GM12892 (cell line): ENCODE measurements at regions not wholly inside any gene's neighbourhood (a gene's known extent, or its start where the extent isn't known, plus 50 kb on each side); places are given as distances from the start of the nearest gene placed in this dataset.
"Not testable (repeated sequence)": the region's sequence is repeated elsewhere in the genome, so short reads cannot be mapped to it uniquely, and the experiment has no call there.

ENCODE experiments used
- DNase-seq: peaks from one replicate; pipeline ENCODE4 v3.0.0; 2011; ENCODE audit not compliant: insufficient read length
- FAIRE-seq: peaks from 2 replicates; lab custom pipeline; 2011; peaks lifted over from hg19 to GRCh38; lab: Jason Lieb, UNC
- POLR2A ChIP-seq: IDR thresholded peaks from 2 replicates; pipeline ENCODE4 v1.6.1; 2011; ENCODE audit warnings: low read depth, low read length, control low read depth
- POLR2AphosphoS5 ChIP-seq: IDR thresholded peaks from 2 replicates; pipeline ENCODE4 v1.6.1; 2011; ENCODE audit warnings: low read depth, low read length, control low read depth
- TAF1 ChIP-seq: IDR thresholded peaks from 2 replicates; pipeline ENCODE4 v1.6.1; 2011; ENCODE audit warnings: low read depth, mild to moderate bottlenecking, control low read depth, low read length, borderline replicate concordance

DNA sequence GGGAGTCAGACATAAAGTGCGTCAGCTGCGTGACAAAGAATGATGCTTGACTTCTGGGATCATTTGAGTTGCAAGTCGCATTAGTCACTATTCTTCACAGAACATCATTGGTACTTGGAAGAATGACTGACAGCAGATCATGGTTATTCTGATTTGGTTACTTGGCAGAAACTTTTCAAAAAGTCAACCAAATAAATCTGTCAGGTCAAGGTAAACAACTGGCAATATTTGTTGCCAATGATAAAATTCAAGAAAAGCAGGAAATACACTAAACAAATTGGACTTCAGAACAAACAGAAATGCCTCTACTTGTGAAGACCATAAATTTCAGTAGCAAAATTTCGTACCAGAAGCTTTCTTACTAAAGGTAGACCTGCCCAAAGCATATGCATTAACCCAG, 221.6 kb downstream of the TFAP2A start:
- no peak for FAIRE-seq
- TF ChIP-seq TAF1 (no peak), POLR2A (no peak), POLR2AphosphoS5 (no peak)
- DNase-seq, result no peak

DNA sequence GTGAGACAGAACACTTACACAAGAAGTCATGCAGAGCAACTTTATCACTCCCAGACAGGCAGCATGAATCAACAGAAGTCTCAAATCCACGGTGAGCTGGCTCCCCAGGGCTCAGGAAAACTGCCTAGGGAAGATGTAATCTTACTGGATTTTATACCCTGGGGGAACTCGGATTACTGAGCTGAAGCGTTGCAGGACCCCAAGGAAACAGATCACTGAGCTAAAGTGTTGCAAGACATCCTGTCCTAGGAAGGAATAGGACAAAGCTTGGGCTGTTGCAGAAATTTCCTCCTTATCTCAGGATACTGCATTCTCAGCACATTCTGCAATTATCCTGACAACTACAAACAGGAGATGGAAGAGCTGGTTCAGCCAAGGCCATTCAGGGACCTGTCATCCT, 224.8 kb downstream of the TFAP2A start:
- no peak for FAIRE-seq
- TF ChIP-seq POLR2AphosphoS5 (no peak), POLR2A (no peak), TAF1 (no peak)
- no peak for DNase-seq

DNA sequence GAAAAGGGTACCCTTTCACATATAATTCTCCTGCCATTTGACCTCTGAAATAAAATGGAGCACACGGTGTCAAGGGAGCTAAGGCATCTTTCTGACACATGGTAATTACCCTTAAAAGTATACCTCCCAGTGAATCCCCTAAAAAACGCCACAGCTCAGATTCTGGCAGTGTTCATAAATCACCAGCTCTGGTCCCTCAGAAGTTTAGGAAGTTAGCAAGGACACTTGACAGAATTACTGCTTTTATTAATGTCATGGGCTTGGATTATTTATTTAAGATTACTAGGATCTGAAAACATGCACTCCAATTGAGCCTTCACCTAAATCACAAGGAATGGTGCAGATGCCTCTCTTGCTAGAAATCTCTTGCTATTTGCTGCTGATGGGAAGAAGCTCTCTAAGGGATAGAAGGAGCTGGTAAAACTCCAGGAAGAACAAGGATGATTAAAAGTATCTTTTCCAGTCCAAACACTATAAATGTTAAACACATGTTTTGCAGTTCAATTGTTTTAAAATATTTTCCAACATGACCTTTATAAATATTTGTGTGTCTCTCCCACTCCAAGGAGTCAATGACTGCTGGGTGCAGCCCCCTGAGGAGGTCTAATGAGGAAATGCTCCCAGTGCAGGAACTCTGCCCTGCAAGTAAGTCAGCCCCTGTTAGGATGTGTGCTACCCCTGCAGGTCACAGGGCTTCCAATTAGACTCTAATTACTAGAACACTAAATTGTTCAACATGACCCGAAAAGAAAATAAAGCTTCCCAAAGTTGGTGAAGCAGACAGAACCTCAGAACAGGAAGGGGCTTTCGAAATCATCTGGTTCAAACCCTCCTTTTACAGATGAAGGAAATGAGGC, 230.3 kb downstream of the TFAP2A start:
- no peak for TF ChIP-seq POLR2A
- no peak for TF ChIP-seq TAF1
- no peak for TF ChIP-seq POLR2AphosphoS5
- FAIRE-seq (no peak), DNase-seq (no peak)

DNA sequence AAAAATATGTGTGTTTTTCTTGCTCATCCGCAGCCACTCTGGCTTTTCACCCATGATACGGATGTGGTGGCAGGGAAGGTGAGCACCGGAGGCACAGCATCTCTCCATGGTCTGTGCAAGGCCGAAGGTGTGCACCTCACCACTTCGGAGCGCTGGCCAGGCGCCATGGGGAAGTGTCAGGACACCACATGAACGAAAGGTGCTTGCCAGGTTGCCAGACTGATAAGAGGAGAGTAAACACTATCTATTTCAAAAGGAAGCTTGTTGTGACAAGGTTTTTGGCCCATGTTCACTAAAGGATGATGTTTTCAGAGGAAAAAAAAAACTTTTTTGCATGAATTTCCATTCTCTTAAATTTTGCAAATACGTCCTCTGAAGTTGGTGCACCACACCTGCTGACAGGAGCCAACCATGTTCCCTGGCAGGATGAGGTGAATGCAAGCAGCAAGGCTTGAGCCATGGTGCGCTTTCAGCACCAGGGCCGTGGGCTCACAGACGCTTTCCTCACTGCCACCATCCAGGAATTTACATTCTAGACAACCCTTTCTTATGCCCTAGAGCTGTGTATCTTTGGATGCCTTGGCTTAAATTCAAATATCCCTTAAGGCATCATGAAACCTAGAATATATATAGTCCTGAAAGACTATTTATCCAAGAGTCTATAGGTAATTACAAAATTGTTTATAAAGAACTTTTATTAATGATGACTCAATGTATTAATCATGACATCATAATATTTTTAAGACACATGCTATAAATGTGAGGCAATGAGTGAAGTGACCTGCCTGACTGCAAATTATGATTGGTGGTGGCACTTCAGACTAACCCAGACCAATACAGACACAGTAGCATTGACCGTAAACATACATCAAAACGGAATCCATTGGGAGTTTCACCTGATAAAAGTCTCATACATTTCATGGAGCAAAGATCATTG, 234.5 kb downstream of the TFAP2A start:
- FAIRE-seq (no peak), DNase-seq (no peak)
- TF ChIP-seq POLR2A, result no peak
- no peak for TF ChIP-seq TAF1
- TF ChIP-seq POLR2AphosphoS5, result no peak

DNA sequence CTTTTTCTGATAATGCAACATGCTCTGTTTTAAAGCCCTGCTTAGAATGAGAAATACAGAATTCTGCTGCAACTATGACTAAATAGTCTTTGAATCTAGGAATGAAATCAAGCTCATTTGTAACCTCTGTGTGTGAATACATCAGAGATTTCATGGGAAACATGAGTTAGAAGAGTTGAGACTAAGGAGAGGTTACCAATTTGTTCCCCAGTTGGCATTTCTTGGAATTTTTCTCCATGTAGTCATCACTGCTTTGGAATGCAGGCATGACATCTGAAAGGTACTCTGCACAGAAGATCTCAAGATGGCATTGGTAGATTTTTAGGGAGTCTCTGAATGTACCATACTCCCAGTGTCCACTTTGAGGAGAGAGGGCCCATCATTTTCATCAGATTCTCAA, 237.2 kb downstream of the TFAP2A start:
- FAIRE-seq, result no peak
- no peak for DNase-seq
- TF ChIP-seq POLR2AphosphoS5 (no peak), TAF1 (no peak), POLR2A (no peak)

DNA sequence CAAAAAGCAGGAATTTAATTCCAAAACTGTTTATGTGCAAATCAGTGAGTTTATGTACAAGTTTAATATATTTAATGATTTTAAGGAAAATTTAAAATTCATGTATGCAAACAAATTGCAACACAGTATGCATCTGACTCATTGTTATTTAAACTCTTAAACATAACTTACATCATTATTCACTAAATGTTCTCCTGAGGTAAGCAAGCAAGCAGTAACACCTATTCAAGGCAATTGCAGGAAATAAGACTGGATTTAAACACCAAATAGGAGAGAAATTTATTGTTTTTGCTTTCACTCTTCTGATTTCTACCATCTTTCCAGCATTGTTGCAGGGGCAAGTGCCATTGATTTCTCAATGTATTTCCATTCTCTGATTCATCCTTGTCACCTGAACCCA, 239.5 kb downstream of the TFAP2A start:
- DNase-seq (no peak), FAIRE-seq (no peak)
- TF ChIP-seq POLR2A (no peak), TAF1 (no peak), POLR2AphosphoS5 (no peak)

DNA sequence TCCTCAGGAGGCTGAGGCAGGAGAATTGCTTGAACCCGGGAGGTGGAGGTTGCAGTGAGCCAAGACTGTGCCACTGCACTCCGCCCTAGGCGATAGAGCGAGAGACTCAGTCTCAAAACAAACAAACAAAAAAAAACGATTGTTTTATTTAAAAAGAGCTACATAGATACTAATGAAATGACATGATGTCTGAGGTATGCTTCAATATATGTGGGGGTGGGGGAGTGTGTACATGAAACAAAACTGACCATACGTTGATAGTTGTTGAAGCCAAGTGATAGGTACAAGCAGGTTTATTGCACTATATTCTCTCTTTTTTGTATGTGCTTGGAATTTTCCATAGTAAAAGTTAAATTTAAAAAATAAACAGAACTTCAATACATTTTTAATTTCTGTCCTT, 240.1 kb downstream of the TFAP2A start:
- no peak for FAIRE-seq
- TF ChIP-seq TAF1 (no peak), POLR2AphosphoS5 (no peak), POLR2A (no peak)
- DNase-seq, result no peak

DNA sequence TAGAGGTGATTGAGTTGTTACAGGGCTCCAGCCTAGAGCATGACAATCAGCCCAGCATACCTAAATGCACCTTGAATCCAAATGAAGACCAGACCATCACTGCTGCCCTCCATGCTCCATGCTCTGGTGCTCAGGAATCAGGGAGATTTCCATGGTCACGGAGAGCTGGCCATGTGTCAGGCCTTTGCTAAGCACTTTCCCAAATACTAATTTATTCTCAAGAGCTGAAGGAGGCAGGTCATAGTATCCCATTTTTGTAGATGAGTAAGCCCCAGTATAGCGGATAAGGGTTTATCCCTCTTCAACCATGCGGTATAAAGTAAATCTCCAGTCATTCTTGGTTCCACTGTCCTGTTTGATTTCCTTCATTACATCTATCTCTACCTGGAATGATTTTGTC, 240.8 kb downstream of the TFAP2A start:
- DNase-seq (no peak), FAIRE-seq (no peak)
- TF ChIP-seq TAF1, result no peak
- no peak for TF ChIP-seq POLR2A
- TF ChIP-seq POLR2AphosphoS5, result no peak

DNA sequence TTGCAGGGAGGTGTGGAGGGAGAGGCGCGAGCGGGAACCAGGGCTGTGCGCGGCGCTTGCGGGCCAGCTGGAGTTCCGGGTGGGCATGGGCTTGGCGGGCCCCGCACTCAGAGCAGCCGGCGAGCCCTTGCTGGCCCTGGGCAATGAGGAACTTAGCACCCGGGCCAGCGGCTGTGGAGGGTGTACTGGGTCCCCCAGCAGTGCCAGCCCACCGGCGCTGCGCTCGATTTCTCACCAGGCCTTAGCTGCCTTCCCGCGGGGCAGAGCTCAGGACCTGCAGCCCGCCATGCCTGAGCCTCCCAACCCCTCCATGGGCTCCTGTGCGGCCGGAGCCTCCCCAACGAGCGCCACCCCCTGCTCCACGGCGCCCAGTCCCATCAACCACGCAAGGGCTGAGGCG, 243.2 kb downstream of the TFAP2A start:
- FAIRE-seq, DNase-seq: not testable (repeated sequence)

DNA sequence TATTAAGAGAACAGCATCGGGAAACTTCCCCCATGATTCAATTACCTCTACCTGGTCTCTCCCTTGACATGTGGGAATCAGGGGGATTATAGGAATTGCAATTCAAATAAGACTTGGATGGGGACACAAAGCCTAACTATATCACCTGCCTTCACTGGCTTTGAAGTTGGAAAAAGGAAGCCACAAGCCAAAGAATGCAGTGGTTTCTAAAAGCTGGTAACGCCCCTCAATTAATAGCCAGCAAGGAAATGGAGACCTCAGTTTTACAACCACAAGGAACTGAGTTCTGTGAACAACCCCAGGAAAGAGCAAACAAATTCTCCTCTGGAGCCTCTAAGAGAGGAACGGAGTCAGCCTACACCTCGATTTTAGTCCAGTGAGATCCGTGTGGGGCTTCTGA, 244.1 kb downstream of the TFAP2A start:
- FAIRE-seq (no peak), DNase-seq (no peak)
- no peak for TF ChIP-seq TAF1
- no peak for TF ChIP-seq POLR2A
- no peak for TF ChIP-seq POLR2AphosphoS5

DNA sequence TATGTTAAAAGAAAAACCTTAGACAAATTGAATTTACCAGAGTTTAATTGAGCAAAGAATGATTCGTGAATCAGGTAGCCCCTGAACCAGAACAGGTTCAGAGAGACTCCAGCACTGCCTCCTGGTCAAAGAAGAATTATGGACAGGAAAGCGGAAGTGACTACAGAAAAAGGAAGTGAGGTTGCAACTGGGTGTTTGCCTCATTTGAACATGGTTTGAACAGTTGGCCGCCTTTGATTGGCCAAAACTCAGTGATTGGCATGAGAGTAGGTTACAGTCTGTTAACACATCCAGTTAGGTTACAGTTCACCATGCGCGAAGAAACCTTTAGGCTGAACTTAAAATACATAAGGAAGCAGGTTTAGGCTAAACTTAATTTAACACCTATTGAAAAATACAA, 248.8 kb downstream of the TFAP2A start:
- no peak for DNase-seq
- no peak for TF ChIP-seq POLR2A
- no peak for TF ChIP-seq TAF1
- no peak for TF ChIP-seq POLR2AphosphoS5
- no peak for FAIRE-seq
